HG02970 (cell line): ENCODE measurements at regions not wholly inside any gene's neighbourhood (a gene's known extent, or its start where the extent isn't known, plus 50 kb on each side); places are given as distances from the start of the nearest gene placed in this dataset.
"Not testable (repeated sequence)": the region's sequence is repeated elsewhere in the genome, so short reads cannot be mapped to it uniquely, and the experiment has no call there.

Experiments
- ATAC-seq: cut with Tn5 transposase; IDR thresholded peaks from one replicate; pipeline ENCODE4 v1.9.1; 2021; ENCODE audit warnings: mild to moderate bottlenecking, moderate library complexity, moderate number of reproducible peaks; ENCODE audit not compliant: unreplicated experiment, low FRiP score

DNA sequence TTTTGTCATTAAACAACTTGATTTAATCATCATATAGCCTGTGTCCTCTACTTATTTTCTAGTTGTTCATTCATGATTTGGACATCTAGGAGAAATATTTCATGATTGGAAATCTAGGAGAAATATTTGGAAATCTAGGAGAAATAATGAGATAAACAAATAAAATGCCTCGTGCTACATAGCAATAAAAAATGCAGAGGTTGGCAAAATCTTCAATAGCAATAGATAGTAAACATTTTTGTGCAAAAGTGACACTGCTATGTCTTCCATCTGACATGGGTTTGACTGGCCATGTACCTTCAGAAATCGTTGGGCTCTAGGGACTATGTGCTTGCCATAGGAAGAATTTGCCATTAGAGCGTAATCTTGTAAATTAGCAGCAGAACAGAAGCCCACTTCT lies 1304.5 kb upstream of the ZEB2 start:
- ATAC-seq = no peak

DNA sequence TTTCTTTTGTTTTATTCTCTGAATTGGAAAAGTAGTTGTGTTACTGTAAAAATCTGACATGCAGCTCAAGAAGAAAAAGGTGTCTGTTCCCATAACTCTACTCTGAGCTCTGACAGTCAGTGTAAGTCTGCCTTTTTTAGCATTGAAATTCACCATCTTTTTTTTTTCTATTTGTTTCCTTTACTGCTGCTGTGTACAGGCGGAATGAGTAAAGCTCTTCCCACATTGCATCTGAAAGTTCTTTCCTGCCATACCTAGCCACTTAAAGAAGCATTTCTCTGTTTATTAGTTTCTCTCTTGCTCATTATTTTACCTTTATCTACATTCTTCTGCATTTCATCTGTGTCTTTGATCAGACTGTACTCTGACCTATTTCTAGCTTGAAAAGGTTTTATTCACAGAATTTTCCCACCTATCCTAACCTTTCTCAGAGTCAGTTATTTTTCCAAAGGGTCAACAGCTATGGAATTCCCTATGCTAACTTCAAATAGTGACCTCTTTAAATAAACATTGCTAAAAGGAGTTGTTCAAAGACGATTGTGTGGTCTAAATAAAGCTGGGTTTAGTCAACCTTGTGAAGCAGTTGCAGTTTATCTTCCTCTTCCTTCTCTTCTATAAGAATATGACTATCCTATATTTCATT lies 1303.1 kb upstream of the ZEB2 start:
- no peak for ATAC-seq

DNA sequence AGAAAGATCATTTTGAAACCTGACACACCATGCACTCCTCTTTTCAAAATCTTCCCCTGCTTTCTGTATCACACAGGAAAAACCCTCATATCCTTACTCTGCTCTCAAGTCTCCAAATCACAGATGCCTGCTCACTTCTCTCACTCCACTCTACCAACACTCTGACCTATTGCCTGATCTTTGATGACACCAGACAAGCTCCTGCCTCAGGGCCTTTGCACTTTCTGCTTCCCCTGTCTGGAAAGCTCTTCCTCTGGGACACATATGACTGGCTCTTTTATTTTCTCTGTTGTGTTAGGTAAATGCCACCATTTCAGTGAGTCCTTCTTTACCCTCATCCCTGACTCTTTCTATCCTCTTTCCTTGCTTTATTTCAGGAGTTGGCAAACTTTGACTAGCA lies 1300.7 kb upstream of the ZEB2 start:
- ATAC-seq = no peak

DNA sequence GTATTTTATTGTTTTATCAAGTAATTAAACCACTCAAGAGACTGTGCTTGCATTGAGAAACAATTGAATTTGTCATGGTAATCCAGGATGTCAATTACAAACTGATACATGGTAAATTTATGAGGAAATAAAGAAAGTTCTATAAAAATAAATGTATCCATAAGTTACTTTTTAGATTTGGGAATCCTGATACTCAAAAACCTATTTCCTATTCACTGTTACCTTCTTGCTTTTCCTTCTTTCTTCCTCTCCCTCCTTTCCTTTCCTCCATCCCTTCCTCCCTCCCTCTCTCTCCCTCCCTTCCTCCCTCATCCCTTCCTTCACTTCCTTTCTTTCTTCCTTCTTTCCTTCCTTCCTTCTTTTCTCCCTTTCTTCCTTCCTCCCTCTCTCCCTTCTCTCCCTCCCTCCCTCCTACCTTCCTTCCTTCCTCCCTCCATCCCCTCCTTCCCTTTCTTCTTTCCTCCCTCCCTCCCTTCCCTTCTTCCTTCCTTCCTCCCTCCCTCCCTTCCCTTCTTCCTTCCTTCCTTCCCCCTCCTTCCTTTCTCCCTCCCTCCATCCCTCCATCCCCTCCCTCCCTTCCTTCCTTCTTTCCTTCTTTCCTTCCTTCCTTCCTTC lies 1299.1 kb upstream of the ZEB2 start:
- no peak for ATAC-seq

DNA sequence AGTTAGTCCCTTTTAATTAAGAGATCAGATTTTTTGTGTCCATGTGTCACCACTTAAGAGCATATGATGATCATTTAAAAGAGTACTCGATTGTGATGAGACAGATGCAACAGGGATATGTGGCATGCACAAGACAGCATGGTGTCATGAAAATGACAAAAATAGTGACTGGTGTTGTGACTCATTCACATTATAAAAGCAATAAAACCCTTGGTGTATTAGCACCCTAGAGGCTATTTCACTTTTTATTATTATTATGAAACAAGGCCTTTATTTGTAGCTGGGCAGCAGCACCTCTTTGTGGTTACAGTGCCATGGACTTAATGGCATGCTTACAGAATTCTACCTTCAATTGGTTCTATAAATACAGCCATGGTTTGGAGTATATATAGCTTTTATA lies 1296.0 kb upstream of the ZEB2 start:
- ATAC-seq = no peak

DNA sequence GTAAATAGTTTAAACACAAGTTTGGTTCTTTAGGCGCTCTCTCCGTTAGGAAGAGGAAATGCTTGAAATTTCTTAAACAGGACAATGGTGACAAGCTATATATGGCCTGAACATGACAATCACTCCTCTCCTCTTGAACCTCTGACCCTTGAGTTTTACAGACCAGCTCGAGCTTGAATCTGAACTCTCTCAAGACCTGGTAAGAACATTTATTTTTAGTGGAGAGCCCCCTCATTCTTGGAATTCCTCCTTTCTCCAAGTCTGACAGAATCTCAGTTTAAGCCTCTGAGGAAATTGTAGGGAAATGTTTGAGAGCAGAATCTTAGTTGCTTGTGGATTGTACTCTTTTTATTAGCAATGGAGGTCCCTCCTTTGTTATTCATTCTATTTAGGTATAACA lies 1293.6 kb upstream of the ZEB2 start:
- ATAC-seq = no peak

DNA sequence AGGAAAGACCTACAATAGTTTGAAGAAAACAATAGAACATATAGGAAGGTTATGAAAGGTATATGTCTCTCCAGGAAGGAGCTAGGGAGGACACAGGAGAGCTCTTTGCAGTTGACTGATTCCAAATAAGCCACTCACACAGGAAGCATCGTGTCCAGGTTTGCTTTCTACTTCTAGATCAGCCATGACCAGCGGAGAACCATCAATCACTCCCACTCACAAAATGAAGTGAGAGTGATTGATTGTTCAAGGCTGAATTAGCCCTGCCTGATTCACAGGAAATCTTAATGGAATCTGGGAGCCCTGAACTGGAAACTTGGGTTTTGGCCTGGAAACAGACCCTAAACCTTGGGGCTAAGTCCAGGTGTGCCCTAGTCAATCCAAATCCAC lies 1292.2 kb upstream of the ZEB2 start:
- no peak for ATAC-seq

DNA sequence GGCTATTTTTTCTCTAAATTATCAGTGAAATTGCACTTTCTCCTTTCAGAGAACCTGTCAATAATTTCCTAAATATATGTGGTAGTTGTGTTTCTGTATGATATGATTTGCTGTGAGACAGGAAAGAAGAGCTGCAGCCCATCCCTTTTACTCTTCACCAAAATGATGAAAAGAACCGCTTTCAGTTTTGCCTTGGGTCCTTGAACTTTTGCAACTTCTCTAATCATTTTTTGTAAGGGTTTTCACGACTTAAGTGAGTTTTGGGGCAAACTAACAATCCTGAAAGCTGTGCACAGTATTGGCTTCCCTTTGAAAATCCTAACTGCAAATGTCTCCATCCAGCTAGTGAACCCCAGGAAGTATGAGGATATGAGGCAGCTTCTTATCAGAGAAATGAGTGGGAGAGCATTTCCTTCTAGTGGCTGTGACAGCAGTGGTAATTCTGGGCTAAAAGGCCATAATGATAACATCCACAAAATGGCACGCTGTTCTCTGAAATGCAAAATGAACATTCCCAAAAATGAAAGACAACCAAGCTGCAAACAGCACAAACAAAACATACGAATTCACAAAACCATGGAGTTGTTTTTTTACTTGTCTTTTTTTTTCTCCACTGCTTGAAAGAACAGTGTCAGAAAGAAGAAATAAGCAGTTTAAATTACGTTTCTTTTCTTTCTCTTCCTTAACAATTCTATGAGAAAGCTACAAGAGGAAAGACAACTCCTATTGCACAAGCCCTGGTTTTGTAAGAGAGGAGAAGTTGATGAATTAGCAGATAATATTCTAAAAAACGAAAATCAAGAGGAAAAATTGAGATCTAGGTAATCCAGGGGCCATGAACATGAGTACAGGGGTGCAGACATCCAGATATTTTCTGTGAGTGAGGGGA lies 1291.6 kb upstream of the ZEB2 start:
- no peak for ATAC-seq

DNA sequence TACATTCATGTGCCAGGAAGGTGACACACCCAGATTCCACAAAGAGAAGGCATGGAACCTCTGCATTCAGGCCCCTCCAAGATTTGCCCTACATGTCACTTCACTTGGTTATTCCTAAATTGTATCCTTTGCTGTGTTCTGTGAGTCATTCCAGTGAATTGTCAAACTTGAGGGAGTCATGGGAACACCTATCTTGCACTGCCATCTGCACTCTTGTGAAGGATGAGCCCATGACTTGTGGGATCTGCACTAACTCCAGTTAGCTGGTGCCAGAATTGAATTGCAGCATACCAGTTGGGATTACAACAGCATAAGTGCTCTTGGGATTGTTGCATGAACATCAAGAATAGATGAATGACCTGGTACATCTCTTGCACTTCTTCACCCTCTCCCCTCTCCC lies 1288.0 kb upstream of the ZEB2 start:
- ATAC-seq = no peak

DNA sequence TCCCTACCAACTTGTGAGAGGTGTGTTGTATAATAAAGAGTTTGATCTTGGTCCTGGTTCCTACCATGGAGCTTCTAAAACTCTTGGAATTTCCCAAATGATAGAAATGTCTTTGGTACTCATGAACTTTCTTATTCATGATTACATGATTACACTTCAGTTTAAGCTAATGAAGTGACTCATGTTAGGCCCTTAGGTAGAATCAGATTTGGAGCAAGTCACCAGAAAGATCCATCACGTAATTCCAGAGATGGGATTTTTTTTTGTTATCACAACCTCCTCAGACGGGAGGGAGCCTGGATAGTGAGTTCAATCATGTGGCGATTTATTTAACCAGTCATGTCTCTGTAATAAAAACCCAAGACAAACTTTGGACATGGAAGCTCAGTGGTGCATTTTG lies 1287.6 kb upstream of the ZEB2 start:
- no peak for ATAC-seq

DNA sequence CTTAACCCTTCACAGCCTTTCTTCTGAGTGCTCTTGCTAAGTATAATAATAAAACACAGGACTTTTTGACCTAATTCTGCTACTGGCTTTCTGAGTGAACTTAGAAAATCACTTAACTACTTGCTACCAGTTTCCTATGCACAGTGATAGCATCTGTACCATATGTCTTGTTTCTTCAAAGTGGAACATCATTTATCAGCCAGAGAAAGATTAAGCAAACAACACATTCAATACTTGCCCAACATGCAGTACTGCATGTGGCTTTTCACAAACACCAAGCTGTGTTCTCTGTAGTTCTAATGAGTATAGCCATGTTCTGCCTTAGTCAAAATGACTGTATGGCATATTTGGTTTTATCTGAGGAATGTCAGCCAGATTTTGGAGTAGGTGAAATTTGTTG lies 1286.6 kb upstream of the ZEB2 start:
- no peak for ATAC-seq

DNA sequence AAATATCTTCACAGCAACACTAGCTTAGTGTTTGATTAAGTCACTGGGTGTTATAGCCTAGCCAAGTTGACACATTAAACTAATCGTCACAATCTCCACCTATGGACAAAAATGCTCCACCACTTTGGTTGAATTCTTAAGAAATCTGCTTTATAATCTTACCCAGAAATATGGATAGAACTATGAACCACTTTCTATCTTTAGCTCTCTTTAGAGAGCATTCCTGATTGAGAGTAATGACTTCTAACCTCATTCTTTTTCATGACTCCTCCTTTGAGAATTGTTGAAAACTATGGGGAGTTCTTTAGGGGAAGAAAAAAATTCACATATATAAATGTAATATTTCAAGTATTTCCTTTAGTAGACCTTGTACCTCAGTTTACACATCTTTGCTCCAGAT lies 1282.2 kb upstream of the ZEB2 start:
- ATAC-seq = no peak

DNA sequence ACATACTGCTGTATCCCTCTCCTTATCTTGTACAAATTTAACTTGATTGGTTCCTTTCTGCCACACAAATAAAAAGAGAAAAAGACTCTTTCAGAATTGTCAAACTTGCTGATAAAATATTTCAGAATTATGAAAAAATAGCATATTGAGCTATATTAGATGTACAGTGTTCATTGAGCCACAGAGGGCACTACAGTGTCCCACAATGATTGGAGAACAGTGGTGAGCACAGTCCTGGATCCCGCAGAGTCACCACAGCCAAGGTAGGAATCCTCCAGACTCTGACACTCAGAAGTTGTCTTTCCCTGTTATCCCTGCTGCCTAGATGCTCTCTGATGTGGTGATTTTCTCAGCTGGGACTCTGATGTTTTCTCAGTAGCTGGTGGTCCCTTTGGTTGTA lies 1281.3 kb upstream of the ZEB2 start:
- ATAC-seq = no peak

DNA sequence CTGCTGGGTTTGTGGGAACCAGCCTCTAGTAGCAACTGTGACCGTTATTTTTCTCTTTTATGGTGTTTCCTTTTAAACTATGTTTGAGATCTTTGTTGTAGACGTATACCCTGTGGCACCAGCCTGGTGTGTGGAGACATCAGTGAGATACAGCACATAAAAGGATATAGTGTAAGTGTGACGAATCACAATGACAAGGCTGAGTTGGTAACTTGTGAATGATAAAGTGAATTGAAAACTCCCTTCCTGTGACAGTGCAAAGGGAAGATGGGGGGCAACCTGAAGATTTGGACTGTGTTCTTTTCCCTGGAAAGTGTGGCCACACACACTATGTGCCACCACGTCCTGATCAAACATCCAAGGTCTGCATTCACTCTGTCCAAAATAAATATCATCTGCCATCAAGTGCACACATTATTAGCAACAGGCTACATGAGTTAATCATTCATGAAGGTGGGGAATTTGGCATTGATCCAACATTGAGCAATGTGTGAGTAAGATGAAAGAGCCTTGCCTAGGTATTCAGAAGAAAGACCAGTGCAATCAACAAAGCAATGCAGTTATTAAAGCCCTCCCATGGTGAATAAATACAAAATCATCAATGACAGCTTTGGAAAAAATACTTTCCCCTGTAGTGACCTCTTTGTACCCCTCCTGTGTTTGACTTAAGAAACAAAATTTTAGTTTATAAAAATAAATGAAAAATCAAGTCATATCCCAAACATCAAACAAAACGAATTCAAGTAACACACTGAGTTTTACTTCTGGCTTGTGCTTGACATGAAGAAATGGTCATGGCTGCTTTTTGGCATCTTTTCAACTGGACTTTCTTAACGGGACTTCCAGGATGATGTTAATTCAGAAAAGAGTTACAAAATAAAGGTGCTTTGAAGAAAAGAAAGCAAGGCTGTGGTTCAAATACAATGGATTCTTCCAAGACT lies 1280.5 kb upstream of the ZEB2 start:
- no peak for ATAC-seq

DNA sequence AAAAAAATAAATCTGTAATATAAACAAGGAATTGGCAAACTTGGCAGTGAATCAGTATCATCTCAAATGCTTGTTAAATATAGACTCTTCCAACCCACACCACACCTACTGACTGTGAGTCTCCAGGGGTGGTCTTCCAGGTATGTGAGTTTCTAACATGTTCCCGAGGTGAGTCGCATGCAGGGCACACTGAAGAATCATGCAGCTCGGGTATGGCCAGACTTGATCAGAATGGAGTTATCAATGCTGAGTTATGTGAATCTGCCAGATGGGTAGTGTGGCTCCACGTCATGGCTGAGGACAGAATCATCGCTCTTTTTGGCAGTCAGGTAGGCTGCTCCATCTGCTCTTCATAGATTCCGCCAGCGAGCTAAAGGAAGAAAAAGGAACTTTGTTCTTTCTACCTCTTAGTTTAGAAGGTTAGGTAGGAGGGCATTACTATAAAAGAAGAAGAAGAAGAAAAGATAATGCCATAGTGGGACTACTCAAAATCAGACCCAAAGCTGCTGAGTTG lies 1279.7 kb upstream of the ZEB2 start:
- no peak for ATAC-seq

DNA sequence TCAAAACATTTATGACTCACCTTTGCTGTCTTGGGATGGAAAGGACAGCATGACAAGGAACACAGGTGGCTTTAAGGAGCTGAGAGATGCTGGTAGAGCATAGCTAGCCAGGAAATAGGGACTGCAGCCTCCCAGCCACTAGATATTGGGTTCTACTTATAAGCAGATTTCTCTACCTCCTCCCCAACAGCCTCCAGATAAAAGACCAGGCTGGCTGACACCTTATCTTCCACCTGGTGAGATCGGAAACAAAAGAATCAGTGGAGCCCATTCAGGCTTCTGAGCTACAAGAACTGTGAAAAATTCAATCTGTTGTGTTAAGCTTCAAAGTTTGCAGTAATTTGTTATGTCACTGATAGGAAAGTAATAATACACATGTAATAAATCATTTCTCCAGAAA lies 1278.5 kb upstream of the ZEB2 start:
- ATAC-seq = no peak

DNA sequence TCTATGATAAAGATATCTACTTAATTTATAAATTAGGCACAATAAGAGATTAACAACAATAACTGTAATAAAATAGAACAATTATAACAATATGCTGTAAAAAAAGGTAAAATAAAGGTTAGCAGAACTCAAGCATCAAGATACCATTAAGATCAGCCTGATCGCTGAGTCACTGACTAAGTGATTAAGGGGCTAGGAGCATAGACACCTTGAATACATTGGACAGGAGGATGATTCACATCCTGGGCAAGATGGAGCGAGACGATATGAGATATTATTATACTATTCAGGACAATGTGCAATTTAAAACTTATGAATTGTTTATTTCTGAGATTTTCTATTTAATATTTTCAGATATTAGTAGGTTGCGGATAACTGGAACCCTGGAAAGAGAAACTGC lies 1277.8 kb upstream of the ZEB2 start:
- ATAC-seq = no peak

DNA sequence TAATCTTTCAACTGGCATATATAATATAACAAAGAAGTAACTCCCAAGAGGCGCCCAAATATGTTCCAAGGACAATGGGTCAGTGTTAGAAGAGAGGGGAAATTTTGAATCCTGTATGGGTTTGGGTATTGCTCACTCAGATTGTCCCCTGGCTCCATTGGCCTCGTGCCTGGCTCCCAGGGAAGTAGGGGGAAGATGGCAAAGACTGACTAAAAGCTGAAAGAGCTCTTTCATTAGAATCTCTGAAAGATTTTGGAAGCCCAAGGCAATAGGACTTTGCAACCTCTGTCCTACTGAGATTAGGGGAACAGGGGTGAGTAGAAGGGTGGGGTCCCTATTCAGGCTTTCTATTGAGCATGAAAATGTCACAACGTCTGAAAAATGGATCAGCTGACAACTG lies 1272.8 kb upstream of the ZEB2 start:
- no peak for ATAC-seq

DNA sequence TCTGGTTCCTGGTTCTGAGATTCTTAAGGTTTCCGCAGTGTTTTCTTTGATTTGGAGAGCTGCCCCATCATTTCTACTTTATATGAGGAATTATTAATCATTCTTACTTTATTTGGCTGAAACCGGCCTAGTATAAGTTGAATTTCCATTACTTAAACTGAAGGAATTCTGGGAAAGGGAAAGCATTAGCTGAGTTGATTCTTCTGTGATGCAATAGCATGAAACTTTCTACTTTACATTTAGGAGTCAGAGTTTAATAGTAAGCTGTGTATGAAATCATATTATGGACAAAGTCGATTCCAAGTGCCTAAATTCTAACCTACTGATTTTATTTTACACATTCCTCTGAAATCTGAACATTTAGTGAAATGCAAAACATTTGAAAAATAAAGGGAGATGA lies 1269.7 kb upstream of the ZEB2 start:
- no peak for ATAC-seq

DNA sequence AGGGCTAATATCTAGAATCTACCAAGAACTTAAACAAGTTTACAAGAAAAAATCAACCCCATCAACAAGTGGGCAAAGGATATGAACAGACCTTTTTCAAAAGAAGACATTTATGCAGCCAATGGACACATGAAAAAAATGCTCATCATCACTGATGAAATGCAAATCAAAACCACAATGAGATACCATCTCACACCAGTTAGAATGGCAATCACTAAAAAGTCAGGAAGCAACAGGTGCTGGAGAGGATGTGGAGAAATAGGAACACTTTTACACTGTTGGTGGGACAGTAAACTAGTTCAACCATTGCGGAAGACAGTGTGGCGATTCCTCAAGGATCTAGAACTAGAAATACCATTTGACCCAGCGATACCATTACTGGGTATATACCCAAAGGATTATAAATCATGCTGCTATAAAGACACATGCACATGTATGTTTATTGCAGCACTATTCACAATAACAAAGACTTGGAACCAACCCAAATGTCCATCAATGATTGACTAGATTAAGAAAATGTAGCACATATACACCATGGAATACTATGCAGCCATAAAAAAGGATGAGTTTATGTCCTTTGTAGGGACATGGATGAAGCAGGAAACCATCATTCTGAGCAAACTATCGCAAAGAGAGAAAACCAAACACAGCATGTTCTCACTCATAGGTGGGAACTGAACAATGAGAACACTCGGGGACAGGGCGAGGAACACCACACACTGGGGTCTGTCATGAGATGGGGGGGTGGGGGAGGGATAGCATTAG lies 1267.9 kb upstream of the ZEB2 start:
- not testable (repeated sequence) for ATAC-seq
